ENCODE measurements at regions not wholly inside any gene's neighbourhood (a gene's known extent, or its start where the extent isn't known, plus 50 kb on each side); places are given as distances from the start of the nearest gene placed in this dataset.

GRCh38 chr1:68930101-68930500 lies 433.2 kb upstream of the DEPDC1 start:
- no peak for DNase-seq (ENCODE audit: low read depth)
- H3K4me3 ChIP-seq (ENCODE audit: low read depth, low read length), result no peak overlapping the region
- TF ChIP-seq, protein P1, sequence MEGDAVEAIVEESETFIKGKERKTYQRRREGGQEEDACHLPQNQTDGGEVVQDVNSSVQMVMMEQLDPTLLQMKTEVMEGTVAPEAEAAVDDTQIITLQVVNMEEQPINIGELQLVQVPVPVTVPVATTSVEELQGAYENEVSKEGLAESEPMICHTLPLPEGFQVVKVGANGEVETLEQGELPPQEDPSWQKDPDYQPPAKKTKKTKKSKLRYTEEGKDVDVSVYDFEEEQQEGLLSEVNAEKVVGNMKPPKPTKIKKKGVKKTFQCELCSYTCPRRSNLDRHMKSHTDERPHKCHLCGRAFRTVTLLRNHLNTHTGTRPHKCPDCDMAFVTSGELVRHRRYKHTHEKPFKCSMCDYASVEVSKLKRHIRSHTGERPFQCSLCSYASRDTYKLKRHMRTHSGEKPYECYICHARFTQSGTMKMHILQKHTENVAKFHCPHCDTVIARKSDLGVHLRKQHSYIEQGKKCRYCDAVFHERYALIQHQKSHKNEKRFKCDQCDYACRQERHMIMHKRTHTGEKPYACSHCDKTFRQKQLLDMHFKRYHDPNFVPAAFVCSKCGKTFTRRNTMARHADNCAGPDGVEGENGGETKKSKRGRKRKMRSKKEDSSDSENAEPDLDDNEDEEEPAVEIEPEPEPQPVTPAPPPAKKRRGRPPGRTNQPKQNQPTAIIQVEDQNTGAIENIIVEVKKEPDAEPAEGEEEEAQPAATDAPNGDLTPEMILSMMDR (conservative IDR thresholded peaks at IDR 0.05; ENCODE audit: low read depth, low read length), result no peak

DNA sequence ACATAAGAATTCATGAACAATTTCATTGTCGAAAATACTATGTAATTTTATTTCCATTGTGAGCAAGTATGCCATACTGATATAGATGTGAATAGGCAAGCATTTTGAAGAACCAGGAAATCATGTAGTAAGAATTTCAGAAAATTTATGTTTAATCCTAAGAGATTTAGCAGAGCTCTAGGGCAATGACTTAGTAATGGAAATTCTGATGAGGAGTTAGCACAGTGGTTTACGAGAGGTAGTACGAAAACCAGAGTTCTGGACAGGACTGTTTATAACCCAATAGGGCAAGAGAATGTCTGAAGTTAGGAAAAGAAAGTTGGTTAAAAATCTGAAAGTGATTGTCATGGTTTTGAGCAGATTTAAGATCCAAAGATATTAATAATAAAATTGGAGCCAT lies 439.6 kb upstream of the DEPDC1 start:
- no peak overlapping the region for H3K4me3 ChIP-seq (ENCODE audit: low read depth, low read length)
- TF ChIP-seq, protein P1 (conservative IDR thresholded peaks at IDR 0.05; ENCODE audit: low read depth, low read length), result no peak
- DNase-seq (ENCODE audit: low read depth), result no peak

DNA sequence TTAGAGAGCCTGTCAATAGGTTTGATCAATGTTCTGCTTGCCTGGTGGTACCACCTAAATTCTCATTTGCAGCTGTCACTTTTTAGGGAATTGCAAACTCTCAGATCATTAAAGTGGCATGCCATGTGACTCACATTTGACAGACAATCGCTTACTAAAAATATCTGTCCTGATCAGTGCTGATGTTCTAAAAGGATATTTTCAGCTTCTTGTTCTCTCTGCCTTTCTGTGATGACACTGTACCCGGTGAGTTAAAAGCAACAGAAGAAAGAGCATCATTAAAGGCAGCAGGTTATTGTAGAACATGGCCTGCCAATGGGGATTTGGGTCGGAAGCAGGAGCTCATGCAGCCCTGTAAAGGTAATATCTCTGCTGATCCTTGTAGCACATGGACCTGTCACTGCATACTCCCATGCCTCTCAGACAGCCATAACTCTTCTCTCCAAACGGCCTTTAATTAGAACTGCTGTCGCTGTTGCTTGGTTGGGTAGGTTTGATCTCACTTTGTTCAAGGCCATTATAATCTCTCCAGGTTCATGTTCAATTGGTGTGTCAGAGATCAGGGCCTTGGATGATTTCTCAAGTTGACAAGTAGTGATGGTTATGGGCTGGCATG lies 441.3 kb upstream of the DEPDC1 start:
- TF ChIP-seq, protein P1 (conservative IDR thresholded peaks at IDR 0.05; ENCODE audit: low read depth, low read length), result no peak
- no peak overlapping the region for H3K4me3 ChIP-seq (ENCODE audit: low read depth, low read length)
- no peak for DNase-seq (ENCODE audit: low read depth)

GRCh38 chr1:68950036-68950435 lies 453.2 kb upstream of the DEPDC1 start:
- no peak for DNase-seq (ENCODE audit: low read depth)
- no peak overlapping the region for H3K4me3 ChIP-seq (ENCODE audit: low read depth, low read length)
- TF ChIP-seq, protein P1 (conservative IDR thresholded peaks at IDR 0.05; ENCODE audit: low read depth, low read length), result no peak

GRCh38 chr1:68953311-68953710 lies 456.4 kb upstream of the DEPDC1 start:
- no peak overlapping the region for H3K4me3 ChIP-seq (ENCODE audit: low read depth, low read length)
- TF ChIP-seq, protein P1 (conservative IDR thresholded peaks at IDR 0.05; ENCODE audit: low read depth, low read length), result no peak
- no peak for DNase-seq (ENCODE audit: low read depth)

DNA sequence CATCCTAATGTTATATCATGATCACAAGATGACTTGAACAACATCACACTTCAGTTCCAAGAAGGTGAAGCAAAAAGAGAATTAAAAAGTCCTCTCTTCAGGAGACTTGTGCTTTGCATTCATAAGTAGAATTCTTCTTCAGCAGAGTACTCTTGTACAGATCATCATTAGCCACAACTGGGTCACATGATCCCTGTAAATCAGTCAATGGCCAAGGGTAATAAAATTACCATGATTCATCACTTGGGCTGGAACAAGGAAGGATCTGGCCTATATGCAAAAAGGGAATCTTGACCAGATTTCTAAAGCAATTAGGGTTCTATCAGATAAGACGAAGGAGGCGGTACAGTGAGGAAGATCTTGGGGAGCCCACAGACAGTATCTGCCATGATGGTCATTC lies 458.0 kb upstream of the DEPDC1 start:
- no peak for DNase-seq (ENCODE audit: low read depth)
- TF ChIP-seq, protein P1 (conservative IDR thresholded peaks at IDR 0.05; ENCODE audit: low read depth, low read length), result no peak
- no peak overlapping the region for H3K4me3 ChIP-seq (ENCODE audit: low read depth, low read length)

- TF ChIP-seq, protein P1 (conservative IDR thresholded peaks at IDR 0.05; ENCODE audit: low read depth, low read length), result no peak
- DNase-seq (ENCODE audit: low read depth), result no peak
Measured at GRCh38 chr1:68955424-68955823, 458.5 kb upstream of the DEPDC1 start.

More at GRCh38 chr1:68955424-68955823, 458.5 kb upstream of the DEPDC1 start:
- H3K4me3 ChIP-seq (ENCODE audit: low read depth, low read length), result no peak overlapping the region
